H1 (cell line): ENCODE measurements at regions not wholly inside any gene's neighbourhood (a gene's known extent, or its start where the extent isn't known, plus 50 kb on each side); places are given as distances from the start of the nearest gene placed in this dataset.

Experiments used
- ASH2L ChIP-seq: fragments of 200-600, 300-600 bp; sonication (generic); IDR thresholded peaks from one replicate; pipeline ENCODE4 v1.7.1; 2017; ENCODE audit warnings: low read length
- GTF2F1 ChIP-seq: IDR thresholded peaks from 2 replicates; pipeline ENCODE4 v1.6.1; 2012; ENCODE audit warnings: low read depth, low read length, improper control_type of control experiment, borderline replicate concordance
- RBBP5 ChIP-seq: IDR thresholded peaks from 2 replicates; pipeline ENCODE4 v1.7.1; 2012; ENCODE audit warnings: low read depth, mild to moderate bottlenecking, inconsistent platforms, low read length, moderate library complexity, borderline replicate concordance
- RXRA ChIP-seq: IDR thresholded peaks from 2 replicates; pipeline ENCODE4 v1.6.1; 2011; ENCODE audit warnings: low read depth, mild to moderate bottlenecking, low read length, moderate library complexity; ENCODE audit not compliant: insufficient read depth
- SIN3A ChIP-seq, 2 experiments: IDR thresholded peaks in 1 of 2; conservative IDR thresholded peaks in 1 of 2; 2 replicates each; pipeline ENCODE4 v1.6.1; 2011 to 2012; ENCODE audit warnings: low read length in 2 of 2, improper control_type of control experiment in 1 of 2, low read depth in 1 of 2, mild to moderate bottlenecking in 1 of 2
- SP2 ChIP-seq: IDR thresholded peaks from 2 replicates; pipeline ENCODE4 v1.6.1; 2012; ENCODE audit warnings: mild to moderate bottlenecking, low read length, inconsistent platforms
- SP4 ChIP-seq: IDR thresholded peaks from 2 replicates; pipeline ENCODE4 v1.6.1; 2012; ENCODE audit warnings: low read length, inconsistent platforms

DNA sequence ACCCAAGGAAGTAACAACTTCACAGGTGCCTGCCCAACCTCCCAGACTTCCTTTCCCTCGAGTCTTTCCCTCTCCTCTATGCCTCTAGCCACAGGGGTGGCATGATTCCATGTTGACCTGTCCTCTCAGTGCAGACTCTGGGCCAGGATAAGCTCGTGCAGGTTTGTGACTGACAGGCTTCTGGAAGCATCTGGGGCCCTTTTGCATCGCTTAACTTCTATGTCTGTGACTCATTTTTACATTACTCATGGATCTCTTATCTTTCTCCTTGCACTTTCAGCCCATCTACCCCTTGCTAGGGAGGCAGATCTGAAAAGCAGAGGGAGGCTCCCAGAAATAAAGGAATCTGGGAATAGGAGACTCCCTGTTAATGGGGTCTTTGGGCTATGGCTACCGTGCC is 98.5 kb upstream of the RIOK3 start (continued):
- TF ChIP-seq SIN3A (conservative IDR thresholded peaks at IDR 0.05 in 1 of 2, IDR thresholded peaks at IDR 0.05 in 1 of 2; ENCODE audit: low read depth in 1 of 2, low read length in 2 of 2) (no peak), SP2 (no peak), GTF2F1 (no peak), RXRA (no peak), SP4 (no peak), ASH2L (no peak), RBBP5 (no peak)
